SU-DHL-6 (cell line): ENCODE measurements at regions not wholly inside any gene's neighbourhood (a gene's known extent, or its start where the extent isn't known, plus 50 kb on each side); places are given as distances from the start of the nearest gene placed in this dataset.

ENCODE experiments used
- H2AFZ ChIP-seq: fragments of 200-600 bp; sonication (generic); 2 replicates; pipeline ENCODE4 v1.6.1; 2014; ENCODE audit warnings: low read depth, mild to moderate bottlenecking, moderate library complexity, mixed read lengths, antibody characterized with exemption, low read length; ENCODE audit not compliant: severe bottlenecking
- H3F3A ChIP-seq: fragments of 200-600 bp; shearing (Covaris generic); 2 replicates; pipeline ENCODE4 v1.6.0; 2016; ENCODE audit warnings: antibody characterized with exemption, mild to moderate bottlenecking; ENCODE audit not compliant: insufficient read depth
- H3K27ac ChIP-seq: fragments of 200-600 bp; sonication (generic); 2 replicates; pipeline ENCODE4 v1.5.1; 2016; ENCODE audit warnings: low read depth, mild to moderate bottlenecking, low read length, moderate library complexity, mixed read lengths
- H3K27me3 ChIP-seq: fragments of 200-600 bp; sonication (generic), shearing (Covaris generic); 2 replicates; pipeline ENCODE4 v1.6.0; 2014; ENCODE audit warnings: mild to moderate bottlenecking, low read length
- H3K36me3 ChIP-seq: fragments of 200-600 bp; sonication (generic); 2 replicates; pipeline ENCODE4 v1.6.1; 2014; ENCODE audit warnings: mild to moderate bottlenecking, low read length, mixed read lengths
- H3K4me2 ChIP-seq: fragments of 300-600, 200-600 bp; shearing (Covaris generic), sonication (generic); 2 replicates; pipeline ENCODE4 v1.6.0; 2014; ENCODE audit warnings: low read length, low read depth, mild to moderate bottlenecking; ENCODE audit not compliant: poor library complexity, severe bottlenecking
- H3K4me3 ChIP-seq: fragments of 200-600 bp; sonication (generic); 2 replicates; pipeline ENCODE4 v1.5.1; 2014; ENCODE audit warnings: antibody characterized with exemption, low read length, mild to moderate bottlenecking, mixed read lengths; ENCODE audit not compliant: insufficient read depth, poor library complexity, severe bottlenecking
- H3K79me2 ChIP-seq: fragments of 200-600 bp; sonication (generic); 2 replicates; pipeline ENCODE4 v1.6.1; 2014; ENCODE audit warnings: mild to moderate bottlenecking, low read length, moderate library complexity; ENCODE audit not compliant: insufficient read depth
- H3K9ac ChIP-seq: fragments of 200-600 bp; sonication (generic); 2 replicates; pipeline ENCODE4 v1.7.0; 2014; ENCODE audit warnings: mild to moderate bottlenecking, low read length
- H3K9me2 ChIP-seq: fragments of 200-600 bp; sonication (generic); replicated peaks from 2 replicates; pipeline ENCODE4 v1.6.1; 2014; ENCODE audit warnings: low read length; ENCODE audit not compliant: insufficient read depth
- H3K9me3 ChIP-seq: fragments of 200-600 bp; sonication (generic); 2 replicates; pipeline ENCODE4 v1.6.1; 2014; ENCODE audit warnings: low read length, mixed read lengths; ENCODE audit not compliant: insufficient read depth
- H4K20me1 ChIP-seq: fragments of 200-600 bp; sonication (generic); 2 replicates; pipeline ENCODE4 v1.6.1; 2014; ENCODE audit warnings: low read depth, mild to moderate bottlenecking, antibody characterized with exemption, low read length, moderate library complexity, mixed read lengths
- EZH2phosphoT487 ChIP-seq: fragments of 200-600 bp; sonication (generic), shearing (Covaris generic); conservative IDR thresholded peaks from 2 replicates; pipeline ENCODE4 v1.6.1; 2018; ENCODE audit warnings: mild to moderate bottlenecking, antibody characterized with exemption, low read length, moderate library complexity, mixed read lengths
- TF ChIP-seq, protein P1 (sequence below): fragments of 200-600 bp; sonication (generic); IDR thresholded peaks from one replicate; pipeline ENCODE4 v1.5.1; 2017; ENCODE audit warnings: antibody characterized with exemption, mild to moderate bottlenecking, low read length, moderate library complexity; ENCODE audit not compliant: insufficient read depth, poor library complexity, severe bottlenecking

GRCh38 chr19:28228854-28229253 lies 984.1 kb downstream of the UQCRFS1 start:
- H3K4me3 ChIP-seq: no peak overlapping the region
- no peaks in the 10 kb centered on the region for H3K27me3 ChIP-seq
- no peak for TF ChIP-seq EZH2phosphoT487
- TF ChIP-seq, protein P1, sequence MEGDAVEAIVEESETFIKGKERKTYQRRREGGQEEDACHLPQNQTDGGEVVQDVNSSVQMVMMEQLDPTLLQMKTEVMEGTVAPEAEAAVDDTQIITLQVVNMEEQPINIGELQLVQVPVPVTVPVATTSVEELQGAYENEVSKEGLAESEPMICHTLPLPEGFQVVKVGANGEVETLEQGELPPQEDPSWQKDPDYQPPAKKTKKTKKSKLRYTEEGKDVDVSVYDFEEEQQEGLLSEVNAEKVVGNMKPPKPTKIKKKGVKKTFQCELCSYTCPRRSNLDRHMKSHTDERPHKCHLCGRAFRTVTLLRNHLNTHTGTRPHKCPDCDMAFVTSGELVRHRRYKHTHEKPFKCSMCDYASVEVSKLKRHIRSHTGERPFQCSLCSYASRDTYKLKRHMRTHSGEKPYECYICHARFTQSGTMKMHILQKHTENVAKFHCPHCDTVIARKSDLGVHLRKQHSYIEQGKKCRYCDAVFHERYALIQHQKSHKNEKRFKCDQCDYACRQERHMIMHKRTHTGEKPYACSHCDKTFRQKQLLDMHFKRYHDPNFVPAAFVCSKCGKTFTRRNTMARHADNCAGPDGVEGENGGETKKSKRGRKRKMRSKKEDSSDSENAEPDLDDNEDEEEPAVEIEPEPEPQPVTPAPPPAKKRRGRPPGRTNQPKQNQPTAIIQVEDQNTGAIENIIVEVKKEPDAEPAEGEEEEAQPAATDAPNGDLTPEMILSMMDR: no peak
- no peaks in the 10 kb centered on the region for H3K36me3 ChIP-seq
- H3K9ac ChIP-seq: no peak overlapping the region
- no peaks in the 10 kb centered on the region for H3F3A ChIP-seq
- H4K20me1 ChIP-seq: no peaks in the 10 kb centered on the region
- H3K79me2 ChIP-seq: no peaks in the 10 kb centered on the region
- H3K4me2 ChIP-seq: no peak overlapping the region
- no peaks in the 10 kb centered on the region for H3K9me2 ChIP-seq
- H2AFZ ChIP-seq: no peak overlapping the region
- H3K9me3 ChIP-seq: no peaks in the 10 kb centered on the region
- H3K27ac ChIP-seq: no peak overlapping the region

DNA sequence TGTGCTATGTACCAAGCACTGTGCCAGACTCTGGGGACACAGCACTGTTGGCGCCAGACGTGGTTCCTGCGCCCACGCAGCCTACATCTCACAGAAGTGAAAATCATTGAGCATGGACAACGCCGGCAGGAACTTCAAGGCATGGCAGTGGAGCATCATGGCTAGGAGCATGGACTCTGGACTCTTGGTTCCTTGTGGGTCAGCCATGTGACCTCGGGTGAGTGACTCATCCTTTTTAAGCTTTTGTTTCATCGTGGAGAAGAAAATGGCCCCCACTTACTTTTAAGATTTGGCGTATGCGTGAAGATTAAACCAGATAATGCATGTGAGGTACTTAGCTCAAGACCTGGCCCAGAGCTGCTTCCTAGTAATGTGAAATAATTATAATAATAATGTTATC lies 988.5 kb downstream of the UQCRFS1 start:
- Histone ChIP-seq H4K20me1 (no peaks in the 10 kb centered on the region), H3K4me2 (no peak overlapping the region), H3K27ac (no peak overlapping the region), H3K9me3 (no peaks in the 10 kb centered on the region), H3K9me2 (no peaks in the 10 kb centered on the region), H3K9ac (no peak overlapping the region), H3K79me2 (no peaks in the 10 kb centered on the region), H3K27me3 (no peaks in the 10 kb centered on the region), H3K36me3 (no peaks in the 10 kb centered on the region), H3K4me3 (no peak overlapping the region), H2AFZ (no peak overlapping the region), H3F3A (no peaks in the 10 kb centered on the region)
- TF ChIP-seq EZH2phosphoT487: no peak
- TF ChIP-seq, protein P1: no peak

- Histone ChIP-seq H3K9me3 (no peaks in the 10 kb centered on the region), H3K36me3 (no peaks in the 10 kb centered on the region), H3K9ac (no peak overlapping the region), H2AFZ (no peak overlapping the region), H3K79me2 (no peaks in the 10 kb centered on the region), H3K9me2 (no peaks in the 10 kb centered on the region), H3K4me2 (no peak overlapping the region), H4K20me1 (no peaks in the 10 kb centered on the region), H3K27ac (no peak overlapping the region), H3K27me3 (no peaks in the 10 kb centered on the region), H3F3A (no peaks in the 10 kb centered on the region), H3K4me3 (no peak overlapping the region)
- TF ChIP-seq EZH2phosphoT487: no peak
- TF ChIP-seq, protein P1: no peak
Measured at GRCh38 chr19:28221736-28222135, 991.2 kb downstream of the UQCRFS1 start.
